GM23338 (cell line): ENCODE measurements at regions not wholly inside any gene's neighbourhood (a gene's known extent, or its start where the extent isn't known, plus 50 kb on each side); places are given as distances from the start of the nearest gene placed in this dataset.

Source experiments
- ATAC-seq: fragments of 200-7000 bp; cut with Tn5 transposase; 3 replicates; pipeline ENCODE4 v1.9.1; 2020
- DNase-seq: peaks from one replicate; pipeline ENCODE4 v3.0.0-alpha.2; 2015; ENCODE audit warnings: low spot score
- H2AFZ ChIP-seq: fragments of 200-600 bp; sonication (generic); 2 replicates; pipeline ENCODE4 v1.8.0; 2016; ENCODE audit warnings: antibody characterized with exemption, mild to moderate bottlenecking, moderate library complexity
- H3F3A ChIP-seq: fragments of 200-600 bp; sonication (generic); replicated peaks from 2 replicates; pipeline ENCODE4 v1.8.0; 2017; ENCODE audit warnings: antibody characterized with exemption, mixed run types, low read depth
- H3K27ac ChIP-seq: fragments of 200-600 bp; sonication (generic); 2 replicates; pipeline ENCODE4 v1.6.1; 2016; ENCODE audit warnings: low read depth
- H3K27me3 ChIP-seq: fragments of 200-600 bp; sonication (generic); 2 replicates; pipeline ENCODE4 v1.8.0; 2016; ENCODE audit warnings: mild to moderate bottlenecking, mixed run types, moderate library complexity; ENCODE audit not compliant: insufficient read depth
- H3K36me3 ChIP-seq: fragments of 200-600 bp; sonication (generic); 2 replicates; pipeline ENCODE4 v1.8.0; 2016; ENCODE audit warnings: mild to moderate bottlenecking; ENCODE audit not compliant: insufficient read depth
- H3K4me1 ChIP-seq: fragments of 200-600 bp; sonication (generic); 2 replicates; pipeline ENCODE4 v1.8.0; 2016; ENCODE audit warnings: mild to moderate bottlenecking, moderate library complexity; ENCODE audit not compliant: insufficient read depth
- H3K4me2 ChIP-seq: fragments of 200-600 bp; sonication (generic); 2 replicates; pipeline ENCODE4 v1.7.1; 2017; ENCODE audit warnings: mixed run types
- H3K4me3 ChIP-seq: fragments of 200-600 bp; sonication (generic); 2 replicates; pipeline ENCODE4 v1.6.1; 2016; ENCODE audit warnings: mixed run types
- H3K79me2 ChIP-seq: fragments of 200-600 bp; sonication (generic); replicated peaks from 2 replicates; pipeline ENCODE4 v1.8.0; 2017; ENCODE audit warnings: mild to moderate bottlenecking; ENCODE audit not compliant: insufficient read depth
- H3K9me2 ChIP-seq: fragments of 200-600 bp; sonication (generic); 2 replicates; pipeline ENCODE4 v1.8.0; 2017; ENCODE audit not compliant: insufficient read depth
- H4K20me1 ChIP-seq: fragments of 200-600 bp; sonication (generic); replicated peaks from 2 replicates; pipeline ENCODE4 v1.8.0; 2017; ENCODE audit warnings: mild to moderate bottlenecking; ENCODE audit not compliant: insufficient read depth
- H3K27ac Mint-ChIP-seq: 2 replicates; pipeline ENCODE4 v1.8.0; 2020; ENCODE audit warnings: inconsistent platforms, mild to moderate bottlenecking, moderate library complexity, mixed read lengths
- H3K27me3 Mint-ChIP-seq: 3 replicates; pipeline ENCODE4 v1.8.0; 2022; ENCODE audit warnings: low read depth, mild to moderate bottlenecking, moderate library complexity, mixed read lengths, inconsistent platforms; ENCODE audit not compliant: insufficient read depth, poor library complexity
- H3K36me3 Mint-ChIP-seq: 3 replicates; pipeline ENCODE4 v1.8.0; 2021; ENCODE audit warnings: low read depth, mild to moderate bottlenecking, inconsistent platforms, moderate library complexity, mixed read lengths
- H3K4me1 Mint-ChIP-seq: 3 replicates; pipeline ENCODE4 v1.8.0; 2020; ENCODE audit warnings: mild to moderate bottlenecking, inconsistent platforms, mixed read lengths
- H3K4me3 Mint-ChIP-seq: 3 replicates; pipeline ENCODE4 v1.8.0; 2021; ENCODE audit warnings: moderate library complexity, mild to moderate bottlenecking, inconsistent platforms, mixed read lengths
- H3K9me3 Mint-ChIP-seq: 3 replicates; pipeline ENCODE4 v1.8.0; 2020; ENCODE audit warnings: moderate library complexity, mild to moderate bottlenecking, inconsistent platforms, mixed read lengths
- CREB1 ChIP-seq: fragments of 250-450 bp; sonication (Bioruptor Pico); IDR thresholded peaks from 2 replicates; pipeline ENCODE4 v1.5.0; 2020; ENCODE audit warnings: low read depth, mild to moderate bottlenecking, moderate library complexity
- EZH2 ChIP-seq: fragments of 200-600 bp; sonication (generic); IDR thresholded peaks from one replicate; pipeline ENCODE4 v1.8.0; 2017; ENCODE audit warnings: antibody characterized with exemption, mild to moderate bottlenecking, low read depth; ENCODE audit not compliant: unreplicated experiment
- EZH2phosphoT487 ChIP-seq: fragments of 200-600 bp; sonication (generic); IDR thresholded peaks from one replicate; pipeline ENCODE4 v1.8.1; 2018; ENCODE audit warnings: antibody characterized with exemption; ENCODE audit not compliant: unreplicated experiment
- JUNB ChIP-seq: IDR thresholded peaks from one replicate; pipeline ENCODE4 v1.6.1; 2016; ENCODE audit warnings: antibody characterized with exemption; ENCODE audit not compliant: unreplicated experiment
- NANOG ChIP-seq: IDR thresholded peaks from 2 replicates; pipeline ENCODE4 v1.6.1; 2016; ENCODE audit warnings: antibody characterized with exemption, borderline replicate concordance
- POLR2AphosphoS5 ChIP-seq: IDR thresholded peaks from 2 replicates; pipeline ENCODE4 v1.6.1; 2016; ENCODE audit warnings: antibody characterized with exemption, low read depth
- STAT1 ChIP-seq: IDR thresholded peaks from one replicate; pipeline ENCODE4 v1.6.1; 2016; ENCODE audit warnings: antibody characterized with exemption; ENCODE audit not compliant: unreplicated experiment
- ZNF331 ChIP-seq: fragments of 250-450 bp; sonication (Bioruptor Pico); IDR thresholded peaks from 2 replicates; pipeline ENCODE4 v1.5.0; 2020; ENCODE audit warnings: low read depth, mild to moderate bottlenecking, moderate library complexity
- TF ChIP-seq, protein P1 (sequence below), 2 experiments: fragments of 200-600 bp in 1 of 2; sonication (generic) in 1 of 2; conservative IDR thresholded peaks; 2 replicates each; pipeline versions ENCODE4 v1.5.1 to v1.6.1; 2016 to 2017; ENCODE audit warnings: antibody characterized with exemption in 2 of 2, low read depth in 2 of 2, mild to moderate bottlenecking in 2 of 2, moderate library complexity in 1 of 2
- TF ChIP-seq, protein P2 (sequence below): IDR thresholded peaks from 2 replicates; pipeline ENCODE4 v1.6.1; 2016; ENCODE audit warnings: antibody characterized with exemption
- TF ChIP-seq, protein P3 (sequence below): IDR thresholded peaks from one replicate; pipeline ENCODE4 v1.6.1; 2018; ENCODE audit warnings: antibody characterized with exemption; ENCODE audit not compliant: unreplicated experiment

DNA sequence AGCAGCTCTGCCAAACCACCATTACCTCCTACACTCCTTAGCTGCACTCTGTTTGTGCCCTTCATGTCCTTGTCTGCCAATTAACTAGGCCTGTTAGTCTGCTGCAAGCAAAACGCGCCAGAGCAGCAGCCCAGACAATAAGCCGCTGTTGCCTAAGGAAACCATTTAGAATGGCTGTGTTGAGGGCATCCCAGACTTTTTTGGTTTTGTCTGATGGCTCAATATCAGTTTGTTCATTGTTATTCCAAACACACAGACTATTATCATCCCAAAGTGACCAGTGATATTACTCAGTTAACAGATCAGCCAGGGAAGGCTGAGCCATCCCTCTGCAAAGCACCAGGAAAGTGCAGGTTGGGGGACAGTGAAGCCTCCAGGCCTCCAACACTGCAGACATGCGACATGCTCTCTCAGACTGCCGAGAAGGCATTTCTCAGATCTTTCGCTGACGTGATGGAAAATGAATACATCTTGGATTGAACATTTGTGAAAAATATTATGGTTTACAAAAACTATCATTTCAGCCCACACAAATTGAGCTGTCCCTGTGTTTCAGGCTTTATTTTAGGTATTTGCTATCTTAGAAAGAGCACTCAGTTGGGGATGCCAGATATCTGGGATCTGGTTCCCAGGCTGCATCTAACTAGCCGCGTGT, 182.0 kb upstream of the HNRNPA3 start (continued):
- TF ChIP-seq, protein P1, sequence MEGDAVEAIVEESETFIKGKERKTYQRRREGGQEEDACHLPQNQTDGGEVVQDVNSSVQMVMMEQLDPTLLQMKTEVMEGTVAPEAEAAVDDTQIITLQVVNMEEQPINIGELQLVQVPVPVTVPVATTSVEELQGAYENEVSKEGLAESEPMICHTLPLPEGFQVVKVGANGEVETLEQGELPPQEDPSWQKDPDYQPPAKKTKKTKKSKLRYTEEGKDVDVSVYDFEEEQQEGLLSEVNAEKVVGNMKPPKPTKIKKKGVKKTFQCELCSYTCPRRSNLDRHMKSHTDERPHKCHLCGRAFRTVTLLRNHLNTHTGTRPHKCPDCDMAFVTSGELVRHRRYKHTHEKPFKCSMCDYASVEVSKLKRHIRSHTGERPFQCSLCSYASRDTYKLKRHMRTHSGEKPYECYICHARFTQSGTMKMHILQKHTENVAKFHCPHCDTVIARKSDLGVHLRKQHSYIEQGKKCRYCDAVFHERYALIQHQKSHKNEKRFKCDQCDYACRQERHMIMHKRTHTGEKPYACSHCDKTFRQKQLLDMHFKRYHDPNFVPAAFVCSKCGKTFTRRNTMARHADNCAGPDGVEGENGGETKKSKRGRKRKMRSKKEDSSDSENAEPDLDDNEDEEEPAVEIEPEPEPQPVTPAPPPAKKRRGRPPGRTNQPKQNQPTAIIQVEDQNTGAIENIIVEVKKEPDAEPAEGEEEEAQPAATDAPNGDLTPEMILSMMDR (conservative IDR thresholded peaks at IDR 0.05; ENCODE audit: low read depth in 2 of 2) = no peak
- TF ChIP-seq JUNB (no peak), STAT1 (no peak), NANOG (no peak), ZNF331 (no peak), POLR2AphosphoS5 (no peak), EZH2phosphoT487 (no peak), EZH2 (no peak)
- TF ChIP-seq, protein P2, sequence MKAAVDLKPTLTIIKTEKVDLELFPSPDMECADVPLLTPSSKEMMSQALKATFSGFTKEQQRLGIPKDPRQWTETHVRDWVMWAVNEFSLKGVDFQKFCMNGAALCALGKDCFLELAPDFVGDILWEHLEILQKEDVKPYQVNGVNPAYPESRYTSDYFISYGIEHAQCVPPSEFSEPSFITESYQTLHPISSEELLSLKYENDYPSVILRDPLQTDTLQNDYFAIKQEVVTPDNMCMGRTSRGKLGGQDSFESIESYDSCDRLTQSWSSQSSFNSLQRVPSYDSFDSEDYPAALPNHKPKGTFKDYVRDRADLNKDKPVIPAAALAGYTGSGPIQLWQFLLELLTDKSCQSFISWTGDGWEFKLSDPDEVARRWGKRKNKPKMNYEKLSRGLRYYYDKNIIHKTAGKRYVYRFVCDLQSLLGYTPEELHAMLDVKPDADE = no peak
- TF ChIP-seq, protein P3, sequence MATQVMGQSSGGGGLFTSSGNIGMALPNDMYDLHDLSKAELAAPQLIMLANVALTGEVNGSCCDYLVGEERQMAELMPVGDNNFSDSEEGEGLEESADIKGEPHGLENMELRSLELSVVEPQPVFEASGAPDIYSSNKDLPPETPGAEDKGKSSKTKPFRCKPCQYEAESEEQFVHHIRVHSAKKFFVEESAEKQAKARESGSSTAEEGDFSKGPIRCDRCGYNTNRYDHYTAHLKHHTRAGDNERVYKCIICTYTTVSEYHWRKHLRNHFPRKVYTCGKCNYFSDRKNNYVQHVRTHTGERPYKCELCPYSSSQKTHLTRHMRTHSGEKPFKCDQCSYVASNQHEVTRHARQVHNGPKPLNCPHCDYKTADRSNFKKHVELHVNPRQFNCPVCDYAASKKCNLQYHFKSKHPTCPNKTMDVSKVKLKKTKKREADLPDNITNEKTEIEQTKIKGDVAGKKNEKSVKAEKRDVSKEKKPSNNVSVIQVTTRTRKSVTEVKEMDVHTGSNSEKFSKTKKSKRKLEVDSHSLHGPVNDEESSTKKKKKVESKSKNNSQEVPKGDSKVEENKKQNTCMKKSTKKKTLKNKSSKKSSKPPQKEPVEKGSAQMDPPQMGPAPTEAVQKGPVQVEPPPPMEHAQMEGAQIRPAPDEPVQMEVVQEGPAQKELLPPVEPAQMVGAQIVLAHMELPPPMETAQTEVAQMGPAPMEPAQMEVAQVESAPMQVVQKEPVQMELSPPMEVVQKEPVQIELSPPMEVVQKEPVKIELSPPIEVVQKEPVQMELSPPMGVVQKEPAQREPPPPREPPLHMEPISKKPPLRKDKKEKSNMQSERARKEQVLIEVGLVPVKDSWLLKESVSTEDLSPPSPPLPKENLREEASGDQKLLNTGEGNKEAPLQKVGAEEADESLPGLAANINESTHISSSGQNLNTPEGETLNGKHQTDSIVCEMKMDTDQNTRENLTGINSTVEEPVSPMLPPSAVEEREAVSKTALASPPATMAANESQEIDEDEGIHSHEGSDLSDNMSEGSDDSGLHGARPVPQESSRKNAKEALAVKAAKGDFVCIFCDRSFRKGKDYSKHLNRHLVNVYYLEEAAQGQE = no peak

DNA sequence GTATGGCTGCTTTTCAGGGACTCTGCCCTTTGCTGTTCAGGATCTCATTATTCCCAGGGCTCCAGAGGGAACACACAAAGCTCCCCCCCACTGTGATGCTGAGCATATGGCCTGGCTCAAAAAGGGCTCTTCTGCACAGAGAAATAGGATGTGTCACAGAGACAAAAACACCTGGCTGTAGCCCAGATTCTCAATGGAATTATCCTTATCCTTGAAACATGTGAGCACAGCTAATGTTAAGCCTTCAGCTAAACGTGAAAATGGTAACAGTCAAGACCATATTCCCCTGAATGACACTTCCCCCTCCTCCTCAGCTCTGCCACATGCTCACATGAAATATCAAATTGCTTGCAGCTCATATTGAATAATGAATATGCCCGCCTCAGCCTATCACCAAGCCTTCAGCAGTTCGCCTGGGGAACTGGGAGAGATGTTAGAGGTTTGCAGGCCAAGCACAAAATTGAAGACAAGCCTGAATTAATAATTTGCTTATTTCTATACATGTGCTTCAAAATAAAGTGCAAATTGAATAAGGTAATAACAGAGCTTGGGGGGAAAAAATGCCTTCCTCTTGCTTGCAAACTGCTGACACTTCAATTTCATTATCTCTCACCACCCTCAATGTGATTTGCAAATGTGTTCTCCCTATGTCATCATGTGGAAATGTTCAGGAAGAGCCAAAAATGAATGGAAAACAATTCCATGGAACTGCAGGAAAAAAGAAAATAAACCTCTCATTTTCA, 181.0 kb upstream of the HNRNPA3 start:
- no peaks in the 10 kb centered on the region for H3K36me3 ChIP-seq
- no peaks in the 10 kb centered on the region for H3K36me3 Mint-ChIP-seq
- peaks cover 12% of the 10 kb centered on the region; the same call in 1 of the 2 replicates for H3K4me1 ChIP-seq
- H3K4me1 Mint-ChIP-seq = peaks cover 23% of the 10 kb centered on the region; the same call in 2 of the 3 replicates
- no peaks in the 10 kb centered on the region for H4K20me1 ChIP-seq
- no peaks in the 10 kb centered on the region for H3K27me3 Mint-ChIP-seq
- H3K4me3 Mint-ChIP-seq = no peak overlapping the region
- H3K4me2 ChIP-seq = no peak overlapping the region
- no peak overlapping the region for H3K4me3 ChIP-seq
- H3K79me2 ChIP-seq = no peaks in the 10 kb centered on the region
- ATAC-seq (peak; percentile 52), DNase-seq (peak; percentile 32)
- no peaks in the 10 kb centered on the region for H3K9me3 Mint-ChIP-seq
- H2AFZ ChIP-seq = peak overlapping the region; percentile 24; the same call in 1 of the 2 replicates
- no peaks in the 10 kb centered on the region for H3K27me3 ChIP-seq
- H3F3A ChIP-seq = no peaks in the 10 kb centered on the region
- H3K9me2 ChIP-seq = peaks cover 5% of the 10 kb centered on the region; the same call in 1 of the 2 replicates
- H3K27ac Mint-ChIP-seq = no peak overlapping the region
- H3K27ac ChIP-seq = no peak overlapping the region
- TF ChIP-seq CREB1 (CRISPR knock-in tag) = no peak
- TF ChIP-seq, protein P3 = no peak
- no peak for TF ChIP-seq JUNB
- TF ChIP-seq NANOG = no peak
- TF ChIP-seq STAT1 = no peak
